Smooth muscle cell (in vitro differentiated cells): ENCODE measurements at regions not wholly inside any gene's neighbourhood (a gene's known extent, or its start where the extent isn't known, plus 50 kb on each side); places are given as distances from the start of the nearest gene placed in this dataset.

ENCODE experiments used
- DNase-seq: peaks from one replicate; lab custom pipeline; 2025; ENCODE audit not compliant: unreplicated experiment; lab: John Stamatoyannopoulos, UW
- H2AFZ ChIP-seq: fragments of 200-600 bp; sonication (generic); 2 replicates; pipeline ENCODE4 v1.6.0; 2016; ENCODE audit warnings: antibody characterized with exemption, low read depth, mild to moderate bottlenecking
- H3F3A ChIP-seq: fragments of 200-600 bp; sonication (generic); 2 replicates; pipeline ENCODE4 v1.6.0; 2017; ENCODE audit warnings: antibody characterized with exemption, low read depth
- H3K27ac ChIP-seq: fragments of 200-600 bp; sonication (generic); 2 replicates; pipeline ENCODE4 v1.5.1; 2016; ENCODE audit warnings: low read depth, mild to moderate bottlenecking
- H3K27me3 ChIP-seq: fragments of 200-600 bp; sonication (generic); 2 replicates; pipeline ENCODE4 v1.6.1; 2016; ENCODE audit warnings: low read depth, mild to moderate bottlenecking
- H3K36me3 ChIP-seq: fragments of 200-600 bp; sonication (generic); 2 replicates; pipeline ENCODE4 v1.5.1; 2016; ENCODE audit warnings: low read depth
- H3K4me1 ChIP-seq: fragments of 200-600 bp; sonication (generic); 2 replicates; pipeline ENCODE4 v1.5.1; 2016; ENCODE audit warnings: low read depth
- H3K4me2 ChIP-seq: fragments of 200-600 bp; sonication (generic); 2 replicates; pipeline ENCODE4 v1.6.0; 2016; ENCODE audit warnings: mild to moderate bottlenecking
- H3K4me3 ChIP-seq: fragments of 200-600 bp; sonication (generic); 2 replicates; pipeline ENCODE4 v1.5.1; 2016; ENCODE audit warnings: mild to moderate bottlenecking
- H3K79me2 ChIP-seq: fragments of 200-600 bp; sonication (generic); 2 replicates; pipeline ENCODE4 v1.6.0; 2016; ENCODE audit warnings: low read depth, mild to moderate bottlenecking
- H3K9ac ChIP-seq: fragments of 200-600 bp; sonication (generic); 2 replicates; pipeline ENCODE4 v1.6.0; 2016; ENCODE audit warnings: low read depth
- H3K9me3 ChIP-seq: fragments of 200-600 bp; sonication (generic); replicated peaks from 2 replicates; pipeline ENCODE4 v1.5.1; 2016; ENCODE audit warnings: low read depth
- H4K20me1 ChIP-seq: fragments of 200-600 bp; sonication (generic); 2 replicates; pipeline ENCODE4 v1.6.0; 2016; ENCODE audit warnings: low read depth
- WGBS: methylation state at CpG from one replicate; pipeline ENCODE4 v1.1.7; 2016; ENCODE audit warnings: low lambda C conversion rate; 5-methylcytosine and 5-hydroxymethylcytosine counted together
- TF ChIP-seq, protein P1 (sequence below): fragments of 200-600 bp; sonication (generic); IDR thresholded peaks from 2 replicates; pipeline ENCODE4 v1.5.1; 2017; ENCODE audit warnings: borderline replicate concordance, mild to moderate bottlenecking, antibody characterized with exemption; ENCODE audit not compliant: insufficient read depth, poor library complexity, severe bottlenecking

DNA sequence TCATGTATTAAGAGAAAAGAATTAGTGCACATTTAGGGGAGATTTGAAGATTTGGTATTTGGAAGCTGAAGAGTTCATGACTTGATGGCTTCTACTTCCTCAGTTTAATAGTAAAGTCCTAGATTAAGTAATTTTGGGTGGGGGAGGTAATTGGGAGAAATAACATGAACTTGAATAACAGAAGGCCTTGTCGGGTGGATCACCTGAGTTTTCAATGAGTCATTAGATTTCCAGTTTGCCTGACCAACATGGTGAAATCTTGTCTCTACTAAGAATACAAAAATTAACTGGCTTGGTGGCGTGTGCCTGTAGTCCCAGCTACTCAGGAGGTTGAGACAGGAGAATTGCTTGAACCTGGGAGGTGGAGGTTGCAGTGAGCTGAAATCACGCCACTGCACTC is 181.0 kb downstream of the GJA1 start:
- TF ChIP-seq, protein P1, sequence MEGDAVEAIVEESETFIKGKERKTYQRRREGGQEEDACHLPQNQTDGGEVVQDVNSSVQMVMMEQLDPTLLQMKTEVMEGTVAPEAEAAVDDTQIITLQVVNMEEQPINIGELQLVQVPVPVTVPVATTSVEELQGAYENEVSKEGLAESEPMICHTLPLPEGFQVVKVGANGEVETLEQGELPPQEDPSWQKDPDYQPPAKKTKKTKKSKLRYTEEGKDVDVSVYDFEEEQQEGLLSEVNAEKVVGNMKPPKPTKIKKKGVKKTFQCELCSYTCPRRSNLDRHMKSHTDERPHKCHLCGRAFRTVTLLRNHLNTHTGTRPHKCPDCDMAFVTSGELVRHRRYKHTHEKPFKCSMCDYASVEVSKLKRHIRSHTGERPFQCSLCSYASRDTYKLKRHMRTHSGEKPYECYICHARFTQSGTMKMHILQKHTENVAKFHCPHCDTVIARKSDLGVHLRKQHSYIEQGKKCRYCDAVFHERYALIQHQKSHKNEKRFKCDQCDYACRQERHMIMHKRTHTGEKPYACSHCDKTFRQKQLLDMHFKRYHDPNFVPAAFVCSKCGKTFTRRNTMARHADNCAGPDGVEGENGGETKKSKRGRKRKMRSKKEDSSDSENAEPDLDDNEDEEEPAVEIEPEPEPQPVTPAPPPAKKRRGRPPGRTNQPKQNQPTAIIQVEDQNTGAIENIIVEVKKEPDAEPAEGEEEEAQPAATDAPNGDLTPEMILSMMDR, result no peak
- 91% methylated on average over 3 of the region's 3 CpGs for WGBS
- no peaks in the 10 kb centered on the region for H3K9me3 ChIP-seq

DNA sequence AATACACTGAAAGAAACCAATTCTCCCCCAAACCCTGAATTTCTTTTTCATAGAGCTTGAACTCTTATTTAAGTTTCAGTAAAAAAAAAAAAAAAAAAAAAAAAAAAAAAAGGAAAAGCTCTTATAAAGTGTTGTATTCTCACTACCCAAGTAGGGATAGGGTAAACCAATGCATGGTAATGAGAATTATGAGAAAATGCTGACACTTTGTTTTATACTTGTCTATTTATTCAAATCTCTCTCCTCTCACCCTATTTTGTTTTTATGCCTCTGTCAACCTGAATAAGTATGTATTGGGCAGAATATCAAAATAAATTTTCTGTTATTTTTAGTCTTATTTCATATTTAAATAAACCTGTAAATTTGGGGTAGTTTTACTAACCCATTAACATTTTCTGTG is 181.9 kb downstream of the GJA1 start:
- H3K9ac ChIP-seq, result no peak overlapping the region
- no peaks in the 10 kb centered on the region for H3K27me3 ChIP-seq
- H3K79me2 ChIP-seq, result no peaks in the 10 kb centered on the region
- H3K4me1 ChIP-seq, result no peaks in the 10 kb centered on the region
- H3K36me3 ChIP-seq, result no peaks in the 10 kb centered on the region
- no peaks in the 10 kb centered on the region for H3F3A ChIP-seq
- DNase-seq, result no peak
- no peak overlapping the region for H3K4me2 ChIP-seq
- H2AFZ ChIP-seq, result no peak overlapping the region
- no peaks in the 10 kb centered on the region for H4K20me1 ChIP-seq
- no peak overlapping the region for H3K4me3 ChIP-seq
- H3K9me3 ChIP-seq, result no peaks in the 10 kb centered on the region
- no peak overlapping the region for H3K27ac ChIP-seq
- TF ChIP-seq, protein P1, result no peak

More for the DNA sequence above, 181.0 kb downstream of the GJA1 start:
- Histone ChIP-seq H3K4me2 (no peak overlapping the region), H3K4me1 (no peaks in the 10 kb centered on the region), H3K9ac (no peak overlapping the region), H2AFZ (no peak overlapping the region), H3K79me2 (no peaks in the 10 kb centered on the region), H3F3A (no peaks in the 10 kb centered on the region), H3K4me3 (no peak overlapping the region), H3K36me3 (no peaks in the 10 kb centered on the region), H3K27me3 (no peaks in the 10 kb centered on the region), H4K20me1 (no peaks in the 10 kb centered on the region), H3K27ac (no peak overlapping the region)
- DNase-seq, result no peak

DNA sequence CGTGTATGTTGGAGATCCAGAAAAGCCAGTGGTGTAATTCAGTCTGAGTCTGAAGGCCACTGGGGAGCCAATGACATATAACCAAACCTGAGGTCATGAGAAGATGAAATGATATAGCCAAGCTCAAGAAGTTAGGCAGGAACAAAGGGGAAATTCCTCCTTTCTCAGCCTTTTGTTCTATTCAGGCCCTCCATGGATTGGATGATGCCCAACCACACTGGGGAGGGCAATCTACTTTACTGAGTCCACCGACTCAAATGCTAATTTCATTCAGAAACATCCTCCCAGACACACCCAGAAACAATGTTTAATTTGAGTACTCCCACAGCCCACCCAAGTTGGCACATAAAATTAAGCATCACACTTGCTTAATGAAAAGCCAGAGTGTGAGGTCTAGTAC is 183.6 kb downstream of the GJA1 start:
- Histone ChIP-seq H3K9ac (no peak overlapping the region), H3F3A (no peaks in the 10 kb centered on the region), H4K20me1 (no peaks in the 10 kb centered on the region), H3K79me2 (no peaks in the 10 kb centered on the region), H3K36me3 (no peaks in the 10 kb centered on the region), H2AFZ (no peak overlapping the region), H3K9me3 (no peaks in the 10 kb centered on the region), H3K27me3 (no peaks in the 10 kb centered on the region), H3K4me2 (no peak overlapping the region), H3K27ac (no peak overlapping the region), H3K4me1 (no peaks in the 10 kb centered on the region), H3K4me3 (no peak overlapping the region)
- no peak for DNase-seq
- TF ChIP-seq, protein P1, result no peak
- WGBS, result 69% methylated on average over 2 of the region's 2 CpGs

DNA sequence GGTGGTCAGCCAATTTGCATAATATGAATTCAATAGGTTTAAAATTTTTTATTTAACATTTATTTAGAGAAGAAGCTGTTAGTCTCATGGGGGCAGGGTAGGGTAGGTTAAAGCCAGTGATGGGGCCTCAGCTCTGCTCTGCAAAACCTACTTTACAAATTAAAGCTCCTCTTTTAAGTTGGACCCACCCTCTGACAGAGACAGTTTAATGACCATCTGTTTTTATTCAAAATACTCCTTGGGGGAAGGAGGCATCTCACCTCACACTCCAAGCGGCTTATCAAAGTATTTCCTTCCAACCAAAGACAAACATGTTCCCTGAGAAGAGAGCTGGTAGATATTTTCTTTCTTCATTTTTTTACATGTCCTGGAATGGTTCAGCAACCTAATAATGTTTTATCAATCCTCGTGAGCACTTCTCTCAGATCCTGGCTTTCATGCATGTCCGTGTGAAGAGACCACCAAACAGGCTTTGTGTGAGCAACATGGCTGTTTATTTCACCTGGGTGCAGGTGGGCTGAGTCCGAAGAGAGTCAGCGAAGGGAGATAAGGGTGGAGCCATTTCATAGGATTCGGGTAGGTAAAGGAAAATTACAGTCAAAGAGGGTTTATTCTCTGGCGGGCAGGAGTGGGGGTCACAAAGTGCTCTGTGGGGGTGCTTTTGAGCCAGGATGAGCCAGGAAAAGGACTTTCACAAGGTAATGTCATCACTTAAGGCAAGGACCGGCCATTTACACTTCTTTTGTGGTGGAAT is 184.7 kb downstream of the GJA1 start:
- 23% methylated on average over 5 of the region's 8 CpGs for WGBS
- TF ChIP-seq, protein P1, result no peak

More for the DNA sequence above, 184.7 kb downstream of the GJA1 start:
- H3K9me3 ChIP-seq, result no peaks in the 10 kb centered on the region
- H3K27ac ChIP-seq, result no peak overlapping the region
- no peaks in the 10 kb centered on the region for H3K79me2 ChIP-seq
- DNase-seq, result no peak
- no peaks in the 10 kb centered on the region for H3K36me3 ChIP-seq
- H4K20me1 ChIP-seq, result no peaks in the 10 kb centered on the region
- no peak overlapping the region for H3K9ac ChIP-seq
- H3K27me3 ChIP-seq, result no peaks in the 10 kb centered on the region
- no peak overlapping the region for H3K4me3 ChIP-seq
- H3K4me2 ChIP-seq, result no peak overlapping the region
- no peaks in the 10 kb centered on the region for H3F3A ChIP-seq
- no peaks in the 10 kb centered on the region for H3K4me1 ChIP-seq
- H2AFZ ChIP-seq, result no peak overlapping the region
